Cardiac muscle cell (in vitro differentiated cells and primary cell): ENCODE measurements at regions not wholly inside any gene's neighbourhood (a gene's known extent, or its start where the extent isn't known, plus 50 kb on each side); places are given as distances from the start of the nearest gene placed in this dataset.

Experiments
- DNase-seq, 2 donors: peaks; one replicate each; pipeline versions ENCODE4 v3.0.0 to v3.0.0-alpha.2; 2010 to 2017; ENCODE audit warnings: low read depth in 1 of 2, low spot score in 1 of 2
- H3K27ac ChIP-seq: fragments of 200-600 bp; sonication (generic); 2 replicates; pipeline ENCODE4 v1.5.1; 2016
- H3K27me3 ChIP-seq: fragments of 200-600 bp; sonication (generic); 2 replicates; pipeline ENCODE4 v1.6.0; 2016; ENCODE audit warnings: control low read depth
- H3K36me3 ChIP-seq: fragments of 200-600 bp; sonication (generic); 2 replicates; pipeline ENCODE4 v1.5.1; 2016; ENCODE audit warnings: control low read depth
- H3K4me1 ChIP-seq: fragments of 200-600 bp; sonication (generic); 2 replicates; pipeline ENCODE4 v1.8.1; 2017; ENCODE audit warnings: low read depth, mild to moderate bottlenecking, mixed run types
- H3K4me3 ChIP-seq: fragments of 200-600 bp; sonication (generic); 2 replicates; pipeline ENCODE4 v1.5.1; 2016; ENCODE audit warnings: mild to moderate bottlenecking
- H3K9me3 ChIP-seq: fragments of 200-600 bp; sonication (generic); 2 replicates; pipeline ENCODE4 v1.5.1; 2017; ENCODE audit warnings: low read depth, mild to moderate bottlenecking, control low read depth
- TF ChIP-seq, protein P1 (sequence below): IDR thresholded peaks from 2 replicates; pipeline ENCODE4 v1.5.1; 2012; ENCODE audit warnings: low read depth, mild to moderate bottlenecking, low read length

DNA sequence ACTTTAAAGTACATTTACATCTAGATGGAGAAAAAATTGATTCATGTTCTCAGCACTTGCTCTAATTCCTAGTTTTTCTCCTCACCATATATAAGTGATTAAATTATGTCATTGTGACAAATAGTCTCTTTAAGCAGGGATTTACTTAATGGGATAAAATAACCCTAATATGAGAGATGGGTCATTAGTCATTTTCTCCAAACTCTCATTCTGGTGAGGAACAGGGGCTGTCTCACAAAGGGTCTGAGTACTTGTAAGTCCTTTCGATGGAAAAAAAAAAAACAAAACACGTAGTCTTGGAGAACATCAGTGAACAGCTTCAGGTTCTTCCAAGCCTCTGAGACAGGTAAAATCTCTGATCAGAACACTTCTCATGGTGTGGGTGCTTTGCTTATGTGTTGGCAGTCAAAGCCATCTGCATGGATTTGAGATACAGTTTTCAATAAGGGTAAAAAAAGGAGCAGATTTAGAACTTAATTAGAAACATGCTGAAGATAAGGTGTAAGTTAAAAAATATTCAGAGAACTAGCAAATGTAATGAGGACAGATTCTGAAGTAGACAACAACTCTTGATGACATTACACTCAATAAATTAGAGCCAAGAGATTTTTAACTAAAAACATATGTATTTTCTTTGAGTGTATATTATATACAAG is 1668.9 kb upstream of the MIR17HG start:
- no peak for DNase-seq
- no peaks in the 10 kb centered on the region for H3K36me3 ChIP-seq
- H3K4me3 ChIP-seq: no peak overlapping the region
- no peaks in the 10 kb centered on the region for H3K9me3 ChIP-seq
- no peak overlapping the region for H3K27ac ChIP-seq
- no peaks in the 10 kb centered on the region for H3K4me1 ChIP-seq
- no peaks in the 10 kb centered on the region for H3K27me3 ChIP-seq
- TF ChIP-seq, protein P1, sequence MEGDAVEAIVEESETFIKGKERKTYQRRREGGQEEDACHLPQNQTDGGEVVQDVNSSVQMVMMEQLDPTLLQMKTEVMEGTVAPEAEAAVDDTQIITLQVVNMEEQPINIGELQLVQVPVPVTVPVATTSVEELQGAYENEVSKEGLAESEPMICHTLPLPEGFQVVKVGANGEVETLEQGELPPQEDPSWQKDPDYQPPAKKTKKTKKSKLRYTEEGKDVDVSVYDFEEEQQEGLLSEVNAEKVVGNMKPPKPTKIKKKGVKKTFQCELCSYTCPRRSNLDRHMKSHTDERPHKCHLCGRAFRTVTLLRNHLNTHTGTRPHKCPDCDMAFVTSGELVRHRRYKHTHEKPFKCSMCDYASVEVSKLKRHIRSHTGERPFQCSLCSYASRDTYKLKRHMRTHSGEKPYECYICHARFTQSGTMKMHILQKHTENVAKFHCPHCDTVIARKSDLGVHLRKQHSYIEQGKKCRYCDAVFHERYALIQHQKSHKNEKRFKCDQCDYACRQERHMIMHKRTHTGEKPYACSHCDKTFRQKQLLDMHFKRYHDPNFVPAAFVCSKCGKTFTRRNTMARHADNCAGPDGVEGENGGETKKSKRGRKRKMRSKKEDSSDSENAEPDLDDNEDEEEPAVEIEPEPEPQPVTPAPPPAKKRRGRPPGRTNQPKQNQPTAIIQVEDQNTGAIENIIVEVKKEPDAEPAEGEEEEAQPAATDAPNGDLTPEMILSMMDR: no peak

DNA sequence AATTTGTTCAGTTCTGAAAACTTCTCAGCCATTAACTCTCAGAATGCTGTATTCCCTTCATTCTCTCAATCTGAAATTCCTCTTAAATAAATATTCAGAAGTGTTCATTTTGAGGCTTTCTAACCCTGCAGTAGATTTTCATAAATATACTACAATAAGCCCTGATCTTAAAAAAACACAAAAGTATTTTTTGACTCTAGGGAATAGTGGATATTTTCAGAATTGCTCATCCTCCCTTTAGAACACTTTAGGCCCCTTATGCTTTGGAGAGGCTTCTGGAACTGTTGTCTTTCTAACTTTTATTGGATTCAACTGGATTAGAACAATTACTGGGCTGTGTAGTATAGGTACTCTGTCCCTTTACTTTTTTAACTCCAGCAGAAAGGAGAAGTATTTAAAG is 1662.6 kb upstream of the MIR17HG start:
- Histone ChIP-seq H3K9me3 (no peaks in the 10 kb centered on the region), H3K27me3 (no peaks in the 10 kb centered on the region), H3K4me3 (no peak overlapping the region), H3K36me3 (no peaks in the 10 kb centered on the region), H3K4me1 (no peaks in the 10 kb centered on the region), H3K27ac (no peak overlapping the region)
- DNase-seq: no peak
- TF ChIP-seq, protein P1: no peak

DNA sequence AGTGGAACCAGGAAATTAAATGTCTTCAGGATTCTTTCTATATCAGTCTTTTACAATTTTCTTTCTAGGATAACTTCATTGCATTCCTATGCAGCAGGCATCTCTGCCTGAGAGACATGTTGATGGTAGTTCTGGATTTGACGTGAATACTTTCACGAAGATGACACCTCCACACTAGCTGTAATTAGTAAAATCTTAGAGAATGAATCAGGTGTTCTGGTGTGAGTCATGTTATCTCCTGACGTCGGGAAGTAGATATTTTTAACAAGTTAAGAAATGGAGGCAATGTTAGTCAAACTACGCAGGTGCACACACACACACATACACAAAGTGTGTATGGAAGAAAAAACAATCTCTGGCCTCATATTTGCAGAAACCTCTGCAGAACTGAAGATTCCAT is 1661.3 kb upstream of the MIR17HG start:
- no peaks in the 10 kb centered on the region for H3K27me3 ChIP-seq
- TF ChIP-seq, protein P1: no peak
- no peaks in the 10 kb centered on the region for H3K4me1 ChIP-seq
- no peak for DNase-seq
- no peak overlapping the region for H3K27ac ChIP-seq
- no peaks in the 10 kb centered on the region for H3K9me3 ChIP-seq
- H3K36me3 ChIP-seq: no peaks in the 10 kb centered on the region
- no peak overlapping the region for H3K4me3 ChIP-seq

DNA sequence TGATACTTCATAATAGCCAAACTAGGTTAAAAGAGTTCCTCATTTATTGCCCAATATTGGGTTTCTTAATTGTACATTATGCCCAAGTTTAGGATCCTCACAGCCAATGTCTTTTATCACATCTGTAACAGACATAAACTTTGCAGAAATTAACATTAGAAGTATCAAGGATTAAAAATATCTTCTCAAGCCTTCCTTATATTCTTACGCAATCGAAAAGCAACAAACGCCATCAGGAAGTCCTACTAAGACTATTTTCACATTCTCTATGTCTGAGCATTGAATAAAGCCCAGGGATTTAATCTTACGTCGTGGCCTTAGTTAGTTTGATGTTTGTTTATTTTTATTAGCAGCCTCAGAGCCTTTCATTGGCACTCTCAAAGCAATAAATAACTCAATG is 1660.4 kb upstream of the MIR17HG start:
- no peaks in the 10 kb centered on the region for H3K27me3 ChIP-seq
- no peaks in the 10 kb centered on the region for H3K36me3 ChIP-seq
- no peak overlapping the region for H3K4me3 ChIP-seq
- no peaks in the 10 kb centered on the region for H3K9me3 ChIP-seq
- no peak for DNase-seq
- TF ChIP-seq, protein P1: no peak
- no peaks in the 10 kb centered on the region for H3K4me1 ChIP-seq
- H3K27ac ChIP-seq: no peak overlapping the region

DNA sequence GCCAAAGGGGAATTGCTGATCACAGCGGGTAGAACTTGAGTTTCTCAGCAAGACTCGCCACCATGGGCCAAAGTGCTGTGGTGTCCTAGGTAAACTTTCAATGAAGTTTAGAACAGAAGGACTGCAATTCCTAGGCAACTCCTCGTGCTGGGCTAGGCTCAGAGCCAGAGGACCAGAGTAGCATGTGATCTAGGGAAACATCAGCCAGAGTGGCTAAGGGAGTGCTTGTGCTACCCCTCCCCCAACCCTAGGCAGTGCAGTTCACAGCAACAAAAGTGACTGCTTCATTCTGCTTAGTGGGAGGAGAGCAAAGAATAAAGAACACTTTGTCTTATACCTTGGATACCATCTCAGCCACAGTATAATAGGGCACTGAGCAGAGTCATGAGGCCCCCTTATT is 1658.6 kb upstream of the MIR17HG start:
- H3K9me3 ChIP-seq: no peaks in the 10 kb centered on the region
- no peaks in the 10 kb centered on the region for H3K4me1 ChIP-seq
- no peak overlapping the region for H3K27ac ChIP-seq
- no peaks in the 10 kb centered on the region for H3K27me3 ChIP-seq
- TF ChIP-seq, protein P1: no peak
- no peaks in the 10 kb centered on the region for H3K36me3 ChIP-seq
- peak in 1 of 2 donors; percentile 29 for DNase-seq
- no peak overlapping the region for H3K4me3 ChIP-seq
